ENCODE measurements at regions not wholly inside any gene's neighbourhood (a gene's known extent, or its start where the extent isn't known, plus 50 kb on each side); places are given as distances from the start of the nearest gene placed in this dataset.

DNA sequence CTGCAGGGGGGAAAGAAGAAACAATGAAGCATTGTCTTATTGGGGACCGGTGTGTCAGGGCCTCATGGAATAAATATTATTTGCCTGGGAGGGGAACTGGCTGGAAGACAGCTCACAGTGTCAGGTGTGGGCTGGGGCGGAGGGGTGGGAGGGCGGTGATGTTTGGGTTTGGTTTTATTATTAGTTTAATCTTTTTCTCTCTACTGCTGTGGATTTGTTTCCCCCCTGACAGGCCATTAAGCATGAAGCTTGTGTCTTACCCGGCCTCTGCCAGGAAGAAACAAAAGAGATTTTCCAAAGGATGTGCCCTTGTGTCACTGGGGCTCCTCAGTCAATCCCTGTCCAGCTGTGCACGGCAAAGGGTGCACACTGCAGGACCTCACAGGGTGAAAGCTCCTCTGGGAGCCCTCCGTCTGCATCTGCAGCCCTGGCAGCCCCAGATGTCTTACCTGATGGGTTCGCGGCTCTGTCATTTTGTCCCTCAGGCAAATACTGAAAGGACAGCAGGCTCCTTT is 203.1 kb upstream of the TMEM45B start:
- TF ChIP-seq EZH2 (IDR thresholded peaks at IDR 0.05): no peak
- TF ChIP-seq, protein P1, sequence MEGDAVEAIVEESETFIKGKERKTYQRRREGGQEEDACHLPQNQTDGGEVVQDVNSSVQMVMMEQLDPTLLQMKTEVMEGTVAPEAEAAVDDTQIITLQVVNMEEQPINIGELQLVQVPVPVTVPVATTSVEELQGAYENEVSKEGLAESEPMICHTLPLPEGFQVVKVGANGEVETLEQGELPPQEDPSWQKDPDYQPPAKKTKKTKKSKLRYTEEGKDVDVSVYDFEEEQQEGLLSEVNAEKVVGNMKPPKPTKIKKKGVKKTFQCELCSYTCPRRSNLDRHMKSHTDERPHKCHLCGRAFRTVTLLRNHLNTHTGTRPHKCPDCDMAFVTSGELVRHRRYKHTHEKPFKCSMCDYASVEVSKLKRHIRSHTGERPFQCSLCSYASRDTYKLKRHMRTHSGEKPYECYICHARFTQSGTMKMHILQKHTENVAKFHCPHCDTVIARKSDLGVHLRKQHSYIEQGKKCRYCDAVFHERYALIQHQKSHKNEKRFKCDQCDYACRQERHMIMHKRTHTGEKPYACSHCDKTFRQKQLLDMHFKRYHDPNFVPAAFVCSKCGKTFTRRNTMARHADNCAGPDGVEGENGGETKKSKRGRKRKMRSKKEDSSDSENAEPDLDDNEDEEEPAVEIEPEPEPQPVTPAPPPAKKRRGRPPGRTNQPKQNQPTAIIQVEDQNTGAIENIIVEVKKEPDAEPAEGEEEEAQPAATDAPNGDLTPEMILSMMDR (IDR thresholded peaks at IDR 0.05): no peak

Data from neural progenitor cell (in vitro differentiated cells).